Globus pallidus (tissue), 1 donor: ENCODE measurements at regions not wholly inside any gene's neighbourhood (a gene's known extent, or its start where the extent isn't known, plus 50 kb on each side); places are given as distances from the start of the nearest gene placed in this dataset.

Experiments
- DNase-seq: peaks from one replicate; pipeline ENCODE4 v3.0.0-alpha.2; 2015; ENCODE audit warnings: low spot score

GRCh38 chr2:7468955-7469354 lies 551.7 kb downstream of the RNF144A start:
- DNase-seq: no peak

- DNase-seq: no peak
Observed at GRCh38 chr2:7471185-7471584, 554.0 kb downstream of the RNF144A start.

GRCh38 chr2:7472465-7472864 lies 555.3 kb downstream of the RNF144A start:
- no peak for DNase-seq

DNA sequence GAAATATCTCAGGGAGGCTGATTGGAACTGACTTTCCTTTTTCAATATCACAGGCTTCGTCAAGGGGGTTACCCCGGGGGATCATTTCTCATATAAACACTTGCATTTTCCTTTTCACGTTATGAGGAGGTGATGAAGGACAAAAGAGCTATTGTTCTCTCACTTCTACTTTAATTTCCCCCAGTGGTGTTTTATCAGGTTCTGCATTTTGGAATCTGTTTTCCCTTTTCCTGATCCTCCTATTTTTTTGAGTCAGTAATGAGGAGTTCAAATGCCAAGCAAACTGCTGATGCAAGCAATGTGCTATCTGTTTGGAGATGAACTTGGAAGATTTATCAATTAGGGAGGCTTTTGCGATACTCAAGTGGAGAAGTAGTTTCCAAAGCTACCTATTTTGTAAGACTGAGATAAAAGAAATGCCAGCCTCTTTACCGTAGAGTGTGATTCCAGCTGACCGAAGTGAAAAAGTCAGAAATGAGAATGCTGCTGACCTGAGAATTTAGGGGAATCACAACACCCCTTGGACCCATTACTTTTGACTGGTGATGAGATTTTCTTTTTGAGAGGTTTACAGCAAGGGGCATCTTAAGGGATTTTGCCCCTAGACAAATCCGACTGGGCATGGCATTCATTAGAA lies 556.0 kb downstream of the RNF144A start:
- DNase-seq: no peak

- DNase-seq: no peak
Observed at GRCh38 chr2:7476371-7476770, 559.2 kb downstream of the RNF144A start.

DNA sequence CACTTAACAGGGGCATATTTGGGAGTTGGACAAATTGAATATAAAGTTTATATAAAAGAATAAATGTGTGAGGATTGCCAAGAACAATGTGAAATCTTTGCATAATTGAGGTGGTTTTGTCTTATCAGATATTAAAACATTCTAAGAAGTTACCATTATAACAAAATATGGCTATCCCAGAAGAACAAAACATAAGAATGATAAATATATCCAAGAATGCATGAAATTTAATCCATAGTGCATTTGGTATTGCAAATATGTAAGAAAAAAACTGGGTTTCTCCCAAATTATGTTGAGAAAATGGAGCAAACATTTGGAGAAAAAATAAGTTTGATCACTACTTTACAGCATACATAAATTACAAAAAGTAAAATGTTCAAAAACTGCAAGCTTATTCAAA lies 562.4 kb downstream of the RNF144A start:
- DNase-seq: no peak

DNA sequence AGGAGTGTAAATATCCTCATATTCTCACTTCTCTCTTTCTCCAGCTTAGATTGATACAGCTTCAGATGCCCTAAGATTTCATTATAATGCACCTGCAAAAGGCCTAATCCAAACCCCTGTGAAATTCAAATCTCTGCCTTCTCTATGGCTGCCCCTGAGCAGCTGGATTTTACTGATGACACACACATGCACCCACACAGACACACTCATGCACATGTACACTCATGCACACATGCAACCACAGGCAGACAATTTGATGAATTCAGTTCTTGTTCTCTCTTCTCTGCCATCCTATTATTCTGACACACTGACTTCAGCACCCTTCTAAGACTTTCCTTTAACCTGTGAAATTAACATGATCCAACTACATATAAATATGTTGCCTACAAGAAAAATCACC lies 563.2 kb downstream of the RNF144A start:
- no peak for DNase-seq

DNA sequence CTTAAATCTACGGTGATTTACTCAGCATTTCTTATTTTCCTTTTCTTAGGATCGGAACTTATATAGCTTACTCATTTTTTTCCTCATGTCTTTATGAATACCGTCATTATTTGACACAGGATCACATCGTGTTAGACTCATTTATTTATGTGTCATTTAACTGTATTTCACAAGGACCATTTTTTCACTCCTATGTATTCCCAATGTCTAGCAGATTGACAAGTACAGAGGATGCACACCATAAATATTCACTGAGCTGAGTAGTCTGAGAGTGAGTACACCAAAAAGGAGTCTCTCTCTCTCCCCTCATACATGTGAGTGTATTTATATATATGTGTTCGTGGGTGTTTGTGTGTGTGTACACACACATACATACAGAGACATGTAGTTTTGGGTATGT lies 573.5 kb downstream of the RNF144A start:
- DNase-seq: no peak

GRCh38 chr2:7492719-7493118 lies 575.5 kb downstream of the RNF144A start:
- no peak for DNase-seq

- DNase-seq: no peak
Observed at GRCh38 chr2:7497178-7497577, 580.0 kb downstream of the RNF144A start.

- DNase-seq: no peak
Observed at GRCh38 chr2:7499018-7499417, 581.8 kb downstream of the RNF144A start.

DNA sequence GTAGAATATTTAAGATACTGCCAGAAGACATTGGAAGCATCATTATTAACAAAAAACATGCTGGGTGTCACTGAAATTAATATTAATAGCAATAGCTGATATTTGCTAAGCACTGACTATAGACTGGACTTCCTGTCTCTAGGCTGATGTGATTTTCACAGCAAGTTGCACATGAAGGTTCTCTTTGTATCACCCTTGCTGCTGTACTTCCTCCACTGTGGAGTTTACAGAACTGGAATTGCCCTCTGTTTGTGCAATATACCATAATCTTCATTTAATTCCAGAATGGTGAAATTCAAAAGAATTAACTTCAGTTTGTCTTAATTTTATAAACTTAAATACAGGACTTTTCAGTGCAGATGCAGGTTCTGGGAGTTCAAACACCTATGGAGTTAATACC lies 585.1 kb downstream of the RNF144A start:
- no peak for DNase-seq

- DNase-seq: no peak
Observed at GRCh38 chr2:7508296-7508943, 591.2 kb downstream of the RNF144A start.

- DNase-seq: no peak
Observed at GRCh38 chr2:7510353-7510752, 593.1 kb downstream of the RNF144A start.

DNA sequence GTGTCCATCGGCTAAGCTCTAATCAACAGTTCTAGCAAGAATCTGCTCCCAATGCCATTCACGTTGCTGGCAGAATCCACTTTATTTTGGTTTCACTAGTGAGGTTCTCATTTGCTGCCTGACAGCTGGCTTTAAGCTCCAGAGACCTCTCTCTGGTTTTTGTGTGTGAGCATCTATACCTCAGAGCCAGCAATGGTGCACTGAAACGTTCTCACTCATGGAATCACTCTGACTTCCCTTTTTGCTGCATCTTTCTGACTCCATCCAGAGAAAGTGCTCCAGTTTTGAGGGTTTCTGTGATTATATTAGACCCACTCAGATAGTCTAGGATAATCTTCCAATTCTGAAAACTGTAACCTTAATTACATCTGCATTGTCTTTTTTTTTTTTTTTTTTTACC lies 596.6 kb downstream of the RNF144A start:
- no peak for DNase-seq

- no peak for DNase-seq
Observed at GRCh38 chr2:7515327-7515726, 598.1 kb downstream of the RNF144A start.

DNA sequence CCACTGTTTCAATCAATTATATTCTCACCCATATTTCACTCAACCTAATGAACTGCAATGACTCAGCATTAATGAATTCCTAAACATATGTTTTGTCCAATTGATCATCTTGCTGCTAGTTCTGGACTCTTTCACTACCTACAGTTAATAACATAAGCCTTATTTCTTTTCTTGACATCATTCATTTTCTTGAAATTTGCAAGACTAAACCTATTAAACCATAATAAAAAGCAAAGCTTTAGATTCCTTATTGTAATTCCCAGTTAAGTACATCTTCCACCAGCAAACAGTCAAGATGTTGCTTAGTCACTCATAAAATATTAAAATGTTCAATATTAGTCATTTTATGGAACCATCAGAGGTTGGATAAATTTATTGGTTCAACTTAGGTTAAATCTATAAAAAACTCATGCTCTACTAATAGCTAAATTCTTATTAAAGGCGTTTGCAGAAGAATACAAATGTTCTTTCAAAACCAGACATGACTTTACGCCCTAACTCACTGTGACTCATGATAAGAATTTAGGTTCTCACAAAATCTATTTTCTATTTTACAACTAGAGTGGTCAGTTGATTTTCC lies 599.4 kb downstream of the RNF144A start:
- no peak for DNase-seq

- no peak for DNase-seq
Observed at GRCh38 chr2:7517088-7517487, 599.9 kb downstream of the RNF144A start.

DNA sequence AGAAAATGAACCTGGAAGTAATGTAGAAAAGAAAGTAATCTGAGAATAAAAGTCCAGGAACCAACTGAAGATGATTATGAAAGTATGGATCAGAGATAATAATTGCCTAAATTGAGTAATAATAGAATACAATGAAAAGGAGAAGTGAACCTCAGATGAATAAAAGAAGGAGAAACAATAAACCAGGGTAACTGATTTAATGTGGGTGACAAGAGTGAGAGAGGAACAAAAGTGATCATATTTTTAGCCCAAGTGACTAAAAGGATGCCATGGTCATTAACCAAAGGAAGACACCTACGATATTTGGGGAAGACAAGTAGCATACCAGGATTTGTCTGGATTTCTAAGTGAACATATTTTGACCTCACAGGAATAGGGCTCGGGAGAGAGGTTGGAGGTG lies 600.6 kb downstream of the RNF144A start:
- no peak for DNase-seq

DNA sequence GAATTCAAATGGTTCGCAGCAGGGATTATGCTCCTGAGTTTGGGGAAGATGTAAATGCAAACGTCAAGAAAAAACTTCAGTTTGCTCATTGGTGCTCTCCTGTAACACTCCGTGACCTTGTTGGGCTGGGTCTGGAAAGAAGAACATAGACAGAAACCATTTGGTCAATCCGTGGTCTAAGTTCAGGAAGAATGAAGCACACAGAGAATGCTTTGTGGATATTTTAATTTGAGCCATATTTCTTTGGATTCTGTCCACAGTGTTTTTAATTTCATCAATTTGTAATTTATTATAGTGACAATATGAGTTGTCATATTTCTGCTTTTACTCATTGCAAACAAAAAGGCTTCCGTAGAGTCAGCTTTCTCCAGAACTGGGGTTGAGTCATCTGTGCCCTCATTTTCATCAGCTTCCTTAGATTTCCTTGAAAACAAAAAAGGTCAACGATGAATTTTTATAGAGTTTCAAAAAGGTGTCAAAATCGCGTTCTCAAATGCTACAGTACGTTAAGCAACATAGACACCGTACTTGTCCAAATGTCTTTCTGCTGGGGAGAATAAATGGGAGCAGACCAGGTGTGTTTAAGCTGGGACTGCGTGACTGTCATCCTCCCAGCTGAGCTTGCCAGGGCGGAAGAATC lies 606.4 kb downstream of the RNF144A start:
- DNase-seq: no peak

DNA sequence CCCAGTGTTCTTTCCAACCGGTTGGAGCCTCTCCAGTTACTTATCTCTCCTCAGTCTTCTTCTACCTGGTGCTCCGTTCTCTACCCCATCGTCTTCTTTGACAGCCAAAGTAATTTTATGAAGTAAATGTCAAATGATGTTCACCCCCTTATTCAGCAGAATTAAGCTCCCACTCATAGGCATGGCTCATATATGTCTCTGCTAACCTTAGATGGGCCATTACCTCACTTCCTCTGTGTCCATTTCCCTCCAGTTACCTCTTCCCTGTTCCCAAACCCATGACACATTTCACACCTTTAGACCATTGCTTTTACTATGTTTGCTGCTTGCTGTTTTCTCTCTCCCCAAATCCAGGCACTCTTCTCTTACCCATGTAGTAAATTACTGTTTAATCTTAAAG lies 607.0 kb downstream of the RNF144A start:
- no peak for DNase-seq

GRCh38 chr2:7525746-7526145 lies 608.5 kb downstream of the RNF144A start:
- DNase-seq: no peak

- DNase-seq: no peak
Observed at GRCh38 chr2:7527165-7527722, 610.0 kb downstream of the RNF144A start.
